Stomach (tissue), 4 donors: ENCODE measurements at regions not wholly inside any gene's neighbourhood (a gene's known extent, or its start where the extent isn't known, plus 50 kb on each side); places are given as distances from the start of the nearest gene placed in this dataset.

Source experiments
- POLR2AphosphoS5 ChIP-seq, 3 donors: sonication (generic); formaldehyde crosslinking; IDR thresholded peaks; one replicate each; pipeline ENCODE4 v1.6.1; 2016; ENCODE audit warnings: antibody characterized with exemption in 3 of 3
- TF ChIP-seq, protein P1 (sequence below), 7 experiments: fragments of 450-650 bp in 4 of 7; fragments of 200-600 bp in 3 of 7; sonication (generic) in 3 of 7; IDR thresholded peaks; one replicate each; pipeline ENCODE4 v1.5.1; 2016 to 2019; ENCODE audit warnings: antibody characterized with exemption in 7 of 7, control low read depth in 2 of 7, mild to moderate bottlenecking in 1 of 7

DNA sequence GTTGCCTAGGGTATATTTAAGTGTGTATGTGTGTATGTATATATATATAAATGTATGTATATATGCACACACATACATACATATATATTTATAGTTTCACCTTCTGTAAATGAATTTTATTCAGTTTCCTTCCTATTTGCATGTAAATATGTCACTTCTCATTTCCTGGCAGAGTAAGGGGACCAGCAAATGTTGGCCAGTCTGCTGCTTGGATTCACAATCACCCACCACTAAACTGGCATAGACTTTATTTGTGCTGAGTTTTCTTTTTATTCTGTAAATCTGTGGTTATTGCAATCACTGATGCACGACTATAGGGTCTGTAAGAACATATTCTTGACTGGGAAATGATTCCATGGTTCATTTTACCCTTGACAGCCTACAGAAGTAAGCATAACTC lies 640.4 kb upstream of the FAM98A start:
- TF ChIP-seq, protein P1, sequence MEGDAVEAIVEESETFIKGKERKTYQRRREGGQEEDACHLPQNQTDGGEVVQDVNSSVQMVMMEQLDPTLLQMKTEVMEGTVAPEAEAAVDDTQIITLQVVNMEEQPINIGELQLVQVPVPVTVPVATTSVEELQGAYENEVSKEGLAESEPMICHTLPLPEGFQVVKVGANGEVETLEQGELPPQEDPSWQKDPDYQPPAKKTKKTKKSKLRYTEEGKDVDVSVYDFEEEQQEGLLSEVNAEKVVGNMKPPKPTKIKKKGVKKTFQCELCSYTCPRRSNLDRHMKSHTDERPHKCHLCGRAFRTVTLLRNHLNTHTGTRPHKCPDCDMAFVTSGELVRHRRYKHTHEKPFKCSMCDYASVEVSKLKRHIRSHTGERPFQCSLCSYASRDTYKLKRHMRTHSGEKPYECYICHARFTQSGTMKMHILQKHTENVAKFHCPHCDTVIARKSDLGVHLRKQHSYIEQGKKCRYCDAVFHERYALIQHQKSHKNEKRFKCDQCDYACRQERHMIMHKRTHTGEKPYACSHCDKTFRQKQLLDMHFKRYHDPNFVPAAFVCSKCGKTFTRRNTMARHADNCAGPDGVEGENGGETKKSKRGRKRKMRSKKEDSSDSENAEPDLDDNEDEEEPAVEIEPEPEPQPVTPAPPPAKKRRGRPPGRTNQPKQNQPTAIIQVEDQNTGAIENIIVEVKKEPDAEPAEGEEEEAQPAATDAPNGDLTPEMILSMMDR (IDR thresholded peaks at IDR 0.05): no peak
- no peak for TF ChIP-seq POLR2AphosphoS5 (IDR thresholded peaks at IDR 0.05)
